IMR-90 (cell line): ENCODE measurements at regions not wholly inside any gene's neighbourhood (a gene's known extent, or its start where the extent isn't known, plus 50 kb on each side); places are given as distances from the start of the nearest gene placed in this dataset.

Experiments
- ATAC-seq: fragments of 200-7000 bp; cut with Tn5 transposase; 2 replicates; pipeline ENCODE4 v1.9.1; 2020; ENCODE audit warnings: low read depth, mild to moderate bottlenecking, moderate library complexity
- BruUV-seq: library from RNA; stranded (reverse); fragments of 400-500 nt; replicated peaks from 2 replicates; lab custom pipeline; 2021; lab: Mats Ljungman, UMichigan
- CTCF ChIA-PET: fragments of 300-600 bp; formaldehyde crosslinking; extraction: SDS; loops from one replicate; lab custom pipeline; 2021; ENCODE audit warnings: antibody characterized with exemption; lab: Yijun Ruan, JAX
- POLR2A ChIA-PET: fragments of 300-600 bp; sonication (Branson Sonifier 250); formaldehyde crosslinking; loops from one replicate; lab custom pipeline; 2022; ENCODE audit warnings: antibody characterized with exemption; ENCODE audit not compliant: unreplicated experiment; lab: Charles Lee
- DNase-seq: peaks from one replicate; pipeline ENCODE4 v3.0.0; 2013
- H2AFZ ChIP-seq: replicated peaks from 2 replicates; pipeline ENCODE3; 2013; ENCODE audit warnings: low read length, mild to moderate bottlenecking; ENCODE audit not compliant: poor library complexity
- H2AK5ac ChIP-seq: 2 replicates; pipeline ENCODE4 v1.6.1; 2013; ENCODE audit warnings: low read depth, low read length, inconsistent platforms
- H2AK9ac ChIP-seq: replicated peaks from 2 replicates; pipeline ENCODE3; 2013; ENCODE audit warnings: mild to moderate bottlenecking, low read depth, low read length, moderate library complexity; ENCODE audit not compliant: poor library complexity
- H2BK120ac ChIP-seq: 2 replicates; pipeline ENCODE4 v1.6.1; 2013; ENCODE audit warnings: low read depth, low read length, inconsistent platforms
- H2BK15ac ChIP-seq: 3 replicates; pipeline ENCODE4 v1.6.1; 2013; ENCODE audit warnings: low read depth, low read length, inconsistent platforms
- H2BK20ac ChIP-seq: 2 replicates; pipeline ENCODE4 v1.6.1; 2013; ENCODE audit warnings: low read depth, mild to moderate bottlenecking, inconsistent platforms, low read length, moderate library complexity
- H2BK5ac ChIP-seq: 2 replicates; pipeline ENCODE4 v1.6.1; 2013; ENCODE audit warnings: mild to moderate bottlenecking, low read depth, low read length, inconsistent platforms; ENCODE audit not compliant: poor library complexity, severe bottlenecking
- H3K14ac ChIP-seq: replicated peaks from 2 replicates; pipeline ENCODE4 v1.6.1; 2013; ENCODE audit warnings: low read depth, low read length, inconsistent platforms
- H3K18ac ChIP-seq: 2 replicates; pipeline ENCODE4 v1.6.1; 2013; ENCODE audit warnings: low read depth, low read length, control low read depth
- H3K23ac ChIP-seq: 2 replicates; pipeline ENCODE4 v1.6.1; 2013; ENCODE audit warnings: low read depth, low read length, inconsistent platforms
- H3K27ac ChIP-seq: 2 replicates; pipeline ENCODE4 v1.5.1; 2013; ENCODE audit warnings: mild to moderate bottlenecking, control low read depth, low read length; ENCODE audit not compliant: insufficient read depth
- H3K27me3 ChIP-seq: 2 replicates; pipeline ENCODE4 v1.6.1; 2013; ENCODE audit warnings: low read length; ENCODE audit not compliant: control insufficient read depth, insufficient read depth
- H3K36me3 ChIP-seq: 2 replicates; pipeline ENCODE4 v1.6.1; 2013; ENCODE audit warnings: low read length, mixed read lengths; ENCODE audit not compliant: control insufficient read depth, insufficient read depth
- H3K4ac ChIP-seq: 2 replicates; pipeline ENCODE4 v1.6.1; 2013; ENCODE audit warnings: low read depth, low read length, inconsistent platforms
- H3K4me1 ChIP-seq: 2 replicates; pipeline ENCODE4 v1.6.1; 2013; ENCODE audit warnings: low read length, mixed read lengths; ENCODE audit not compliant: control insufficient read depth, insufficient read depth
- H3K4me2 ChIP-seq: 2 replicates; pipeline ENCODE4 v1.6.1; 2013; ENCODE audit warnings: low read depth, mild to moderate bottlenecking, control low read depth, low read length, moderate library complexity
- H3K4me3 ChIP-seq: 2 replicates; pipeline ENCODE4 v1.5.1; 2013; ENCODE audit warnings: low read depth, mild to moderate bottlenecking, control low read depth, low read length, moderate library complexity; ENCODE audit not compliant: insufficient read depth
- H3K56ac ChIP-seq: 2 replicates; pipeline ENCODE4 v1.6.1; 2013; ENCODE audit warnings: low read length, inconsistent platforms; ENCODE audit not compliant: insufficient read depth; ENCODE audit errors: extremely low read depth
- H3K79me1 ChIP-seq, 2 experiments: 2 replicates each; pipeline ENCODE4 v1.6.1; 2013; ENCODE audit warnings: low read length in 2 of 2, inconsistent platforms in 1 of 2, low read depth in 1 of 2
- H3K9ac ChIP-seq: 2 replicates; pipeline ENCODE4 v1.6.1; 2013; ENCODE audit warnings: low read depth, low read length, control low read depth
- H3K9me1 ChIP-seq: 2 replicates; pipeline ENCODE4 v1.6.1; 2013; ENCODE audit warnings: low read length, inconsistent platforms; ENCODE audit not compliant: insufficient read depth
- H3K9me3 ChIP-seq: 2 replicates; pipeline ENCODE4 v1.6.1; 2013; ENCODE audit warnings: low read length; ENCODE audit not compliant: control insufficient read depth, insufficient read depth
- H4K20me1 ChIP-seq: 2 replicates; pipeline ENCODE4 v1.6.1; 2013; ENCODE audit warnings: low read length, inconsistent platforms; ENCODE audit not compliant: insufficient read depth
- H4K5ac ChIP-seq: 2 replicates; pipeline ENCODE4 v1.6.1; 2013; ENCODE audit warnings: mild to moderate bottlenecking, low read depth, low read length, control low read depth
- H4K8ac ChIP-seq, 2 experiments: 2 replicates each; pipeline ENCODE4 v1.6.1; 2013; ENCODE audit warnings: low read depth in 2 of 2, low read length in 2 of 2, control low read depth in 1 of 2, inconsistent platforms in 1 of 2
- H4K91ac ChIP-seq: 2 replicates; pipeline ENCODE4 v1.6.1; 2013; ENCODE audit warnings: low read depth, low read length, inconsistent platforms; ENCODE audit not compliant: insufficient read depth
- BHLHE40 ChIP-seq: fragments of 150-350 bp; IDR thresholded peaks from 2 replicates; pipeline ENCODE4 v1.6.1; 2016; ENCODE audit warnings: mild to moderate bottlenecking, low read depth, low read length
- CEBPB ChIP-seq: IDR thresholded peaks from 2 replicates; pipeline ENCODE4 v1.6.1; 2012; ENCODE audit warnings: low read depth, low read length, improper control_type of control experiment
- CHD1 ChIP-seq: IDR thresholded peaks from 2 replicates; pipeline ENCODE4 v1.6.1; 2012; ENCODE audit warnings: low read depth, low read length, improper control_type of control experiment
- CTCF ChIP-seq: conservative IDR thresholded peaks from 2 replicates; pipeline ENCODE4 v1.5.1; 2012; ENCODE audit warnings: mild to moderate bottlenecking, low read depth, low read length, improper control_type of control experiment
- FOS ChIP-seq: fragments of 150-350 bp; IDR thresholded peaks from 2 replicates; pipeline ENCODE4 v1.6.1; 2016; ENCODE audit warnings: low read depth, low read length
- MAFK ChIP-seq: IDR thresholded peaks from 2 replicates; pipeline ENCODE4 v1.6.1; 2012; ENCODE audit warnings: low read depth, low read length, improper control_type of control experiment
- MAZ ChIP-seq: IDR thresholded peaks from 2 replicates; pipeline ENCODE4 v1.6.1; 2012; ENCODE audit warnings: low read depth, mild to moderate bottlenecking, low read length, improper control_type of control experiment, moderate library complexity, borderline replicate concordance
- MXI1 ChIP-seq: IDR thresholded peaks from 2 replicates; pipeline ENCODE4 v1.6.1; 2012; ENCODE audit warnings: low read depth, mild to moderate bottlenecking, low read length, moderate library complexity, borderline replicate concordance
- POLR2A ChIP-seq: IDR thresholded peaks from 2 replicates; pipeline ENCODE4 v1.6.1; 2012; ENCODE audit warnings: mild to moderate bottlenecking, low read depth, low read length
- RAD21 ChIP-seq: IDR thresholded peaks from 2 replicates; pipeline ENCODE4 v1.6.1; 2012; ENCODE audit warnings: low read length, improper control_type of control experiment
- RCOR1 ChIP-seq: IDR thresholded peaks from 2 replicates; pipeline ENCODE4 v1.6.1; 2012; ENCODE audit warnings: mild to moderate bottlenecking, low read length, improper control_type of control experiment; ENCODE audit not compliant: insufficient replicate concordance
- RFX5 ChIP-seq: IDR thresholded peaks from 2 replicates; pipeline ENCODE4 v1.8.0; 2012; ENCODE audit warnings: low read depth, mild to moderate bottlenecking, low read length, moderate library complexity
- SMC3 ChIP-seq: fragments of 150-350 bp; IDR thresholded peaks from 2 replicates; pipeline ENCODE4 v1.6.1; 2016; ENCODE audit warnings: low read depth, mild to moderate bottlenecking, antibody characterized with exemption, low read length, moderate library complexity
- WGBS, 2 experiments: methylation state at CpG; one replicate each; pipeline versions ENCODE4 v1.1.5 to v1.1.7; 2013; ENCODE audit warnings: missing lambda C conversion rate in 2 of 2; ENCODE audit not compliant: insufficient read length in 1 of 2; ENCODE audit errors: extremely low coverage in 2 of 2; 5-methylcytosine and 5-hydroxymethylcytosine counted together
- dilution Hi-C: fragments of 300-500 bp; cut with HindIII; formaldehyde crosslinking; loops from one replicate; pipeline ENCODE4 v1.14.3; 2018; ENCODE audit warnings: low sequenced_read_pairs; ENCODE audit not compliant: unreplicated experiment
- in situ Hi-C: fragments of 300-500 bp; cut with MboI; formaldehyde crosslinking; loops from 3 replicates; pipeline ENCODE4 v1.14.3; 2019; ENCODE audit warnings: low sequenced_read_pairs, inconsistent platforms, mixed read lengths
- intact Hi-C: fragments of 100-400 bp; cut with micrococcal nuclease; formaldehyde crosslinking; loops from 2 replicates; pipeline ENCODE4 v1.10.0; 2022
- TF ChIP-seq, protein P1 (sequence below): fragments of 150-350 bp; IDR thresholded peaks from 2 replicates; pipeline ENCODE4 v1.6.1; 2017; ENCODE audit warnings: mild to moderate bottlenecking, antibody characterized with exemption, low read length, low read depth

DNA sequence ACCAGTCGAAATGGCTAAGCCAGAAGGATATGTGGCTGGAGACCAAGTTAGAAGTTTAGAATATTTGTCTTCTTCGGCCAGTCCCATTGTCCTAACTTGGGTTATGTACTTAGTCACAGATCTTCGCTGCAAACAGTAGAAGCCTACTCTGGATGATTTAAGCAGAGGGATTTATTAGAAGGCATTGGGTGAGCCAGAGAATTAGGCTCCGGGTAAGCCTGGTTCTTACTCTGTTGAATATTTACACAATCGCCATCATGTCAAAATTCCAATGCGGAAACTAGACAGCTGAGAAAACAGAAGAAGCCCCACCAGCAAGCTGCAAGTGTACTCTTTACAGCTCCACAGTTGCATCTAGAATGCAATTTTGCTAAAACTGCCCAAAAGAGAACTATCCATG, 276.6 kb downstream of the CMPK2 start:
- Histone ChIP-seq H2AFZ (no peak overlapping the region), H3K9me3 (no peaks in the 10 kb centered on the region), H2BK15ac (no peak overlapping the region), H2BK5ac (no peak overlapping the region), H2AK5ac (no peak overlapping the region), H3K9me1 (0 out of 2 replicates have a peak, but pooled peaks cover 2% of the 10 kb centered on the region), H3K27ac (no peak overlapping the region), H2AK9ac (no peak overlapping the region), H3K4me3 (no peak overlapping the region), H3K79me1 (no peaks in the 10 kb centered on the region), H4K8ac (no peak overlapping the region), H3K4me1 (no peaks in the 10 kb centered on the region), H3K23ac (no peak overlapping the region), H4K5ac (no peak overlapping the region), H3K18ac (no peak overlapping the region), H4K91ac (no peak overlapping the region), H3K14ac (no peak overlapping the region), H2BK20ac (no peak overlapping the region), H3K27me3 (no peaks in the 10 kb centered on the region), H3K9ac (no peak overlapping the region), H4K20me1 (no peaks in the 10 kb centered on the region), H3K36me3 (no peaks in the 10 kb centered on the region), H2BK120ac (no peak overlapping the region), H3K56ac (no peak overlapping the region), H3K4me2 (no peak overlapping the region), H3K4ac (no peak overlapping the region)
- in situ Hi-C loops = no loop called here
- TF ChIP-seq MAZ (no peak), RAD21 (no peak), MAFK (no peak), FOS (no peak), BHLHE40 (no peak), SMC3 (no peak), RCOR1 (no peak), CHD1 (no peak), CTCF (no peak), POLR2A (no peak), MXI1 (no peak), RFX5 (no peak), CEBPB (no peak)
- TF ChIP-seq, protein P1, sequence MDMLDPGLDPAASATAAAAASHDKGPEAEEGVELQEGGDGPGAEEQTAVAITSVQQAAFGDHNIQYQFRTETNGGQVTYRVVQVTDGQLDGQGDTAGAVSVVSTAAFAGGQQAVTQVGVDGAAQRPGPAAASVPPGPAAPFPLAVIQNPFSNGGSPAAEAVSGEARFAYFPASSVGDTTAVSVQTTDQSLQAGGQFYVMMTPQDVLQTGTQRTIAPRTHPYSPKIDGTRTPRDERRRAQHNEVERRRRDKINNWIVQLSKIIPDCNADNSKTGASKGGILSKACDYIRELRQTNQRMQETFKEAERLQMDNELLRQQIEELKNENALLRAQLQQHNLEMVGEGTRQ = no peak
- intact Hi-C loops = no loop called here
- ChIA-PET POLR2A (no interaction called here), CTCF (interaction anchor here (0.6 kb wide), 1 partner anchor 106 kb away, joined by 3 read pairs; no protein-coding TSS in a partner anchor)
- WGBS, 2 experiments = no CpG with 5 or more reads among the region's 6 CpGs
- dilution Hi-C loops = no loop called here
- DNase-seq = no peak
- no TSS peak for BruUV-seq
- ATAC-seq = no peak
